ENCODE measurements at regions not wholly inside any gene's neighbourhood (a gene's known extent, or its start where the extent isn't known, plus 50 kb on each side); places are given as distances from the start of the nearest gene placed in this dataset.

DNA sequence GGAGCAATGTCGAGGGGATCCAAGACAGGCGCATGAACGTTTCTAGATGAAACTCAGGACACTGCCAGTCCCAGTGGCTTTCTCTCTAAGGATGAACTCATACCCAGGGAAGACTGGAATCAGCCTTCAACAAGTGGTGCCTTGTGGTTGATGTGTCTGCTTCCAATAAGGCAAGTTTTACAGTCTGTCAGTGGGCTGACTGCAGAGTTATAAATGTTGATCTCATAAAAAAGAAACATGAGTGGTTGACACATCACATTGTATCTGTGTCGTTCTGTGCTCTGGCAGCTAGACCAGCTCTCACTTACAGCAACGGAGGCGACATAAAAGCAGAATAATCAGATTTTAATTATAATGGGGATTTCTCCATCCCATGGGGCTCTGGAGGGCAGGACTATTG is 96.7 kb downstream of the SNX19 start:
- no peak for ATAC-seq
- in situ Hi-C loops (cut with MboI; ENCODE audit: low sequenced_read_pairs in 4 of 4) (no loop called here), intact Hi-C loops (cut with DNase I; ENCODE audit: low total_unique reads) (loop anchor here (5.0 kb wide), 1 partner anchor 37 kb away; no protein-coding TSS in a partner anchor)
- Histone ChIP-seq H3K36me3 (no peaks in the 10 kb centered on the region), H3K9me3 (no peaks in the 10 kb centered on the region), H3K4me1 (no peaks in the 10 kb centered on the region), H3K27ac (no peak overlapping the region), H3K27me3 (no peaks in the 10 kb centered on the region), H3K4me3 (no peak overlapping the region)
- TF ChIP-seq, protein P1, sequence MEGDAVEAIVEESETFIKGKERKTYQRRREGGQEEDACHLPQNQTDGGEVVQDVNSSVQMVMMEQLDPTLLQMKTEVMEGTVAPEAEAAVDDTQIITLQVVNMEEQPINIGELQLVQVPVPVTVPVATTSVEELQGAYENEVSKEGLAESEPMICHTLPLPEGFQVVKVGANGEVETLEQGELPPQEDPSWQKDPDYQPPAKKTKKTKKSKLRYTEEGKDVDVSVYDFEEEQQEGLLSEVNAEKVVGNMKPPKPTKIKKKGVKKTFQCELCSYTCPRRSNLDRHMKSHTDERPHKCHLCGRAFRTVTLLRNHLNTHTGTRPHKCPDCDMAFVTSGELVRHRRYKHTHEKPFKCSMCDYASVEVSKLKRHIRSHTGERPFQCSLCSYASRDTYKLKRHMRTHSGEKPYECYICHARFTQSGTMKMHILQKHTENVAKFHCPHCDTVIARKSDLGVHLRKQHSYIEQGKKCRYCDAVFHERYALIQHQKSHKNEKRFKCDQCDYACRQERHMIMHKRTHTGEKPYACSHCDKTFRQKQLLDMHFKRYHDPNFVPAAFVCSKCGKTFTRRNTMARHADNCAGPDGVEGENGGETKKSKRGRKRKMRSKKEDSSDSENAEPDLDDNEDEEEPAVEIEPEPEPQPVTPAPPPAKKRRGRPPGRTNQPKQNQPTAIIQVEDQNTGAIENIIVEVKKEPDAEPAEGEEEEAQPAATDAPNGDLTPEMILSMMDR (IDR thresholded peaks at IDR 0.05 in 4 of 5, conservative IDR thresholded peaks at IDR 0.05 in 1 of 5), result no peak
- no peak for TF ChIP-seq POLR2A (IDR thresholded peaks at IDR 0.05)
- DNase-seq, result no peak

Small RNAs in the stretch of these regions (microRNA-seq; reads per million reads assigned to microRNA genes)
- 0 reads per million in 2 donors for gene MIR8052 (ENCODE audit: borderline replicate concordance in 2 of 2)

Measured in gastrocnemius medialis (tissue), 4 donors.